ENCODE measurements at regions not wholly inside any gene's neighbourhood (a gene's known extent, or its start where the extent isn't known, plus 50 kb on each side); places are given as distances from the start of the nearest gene placed in this dataset.

- TF ChIP-seq CTCF (conservative IDR thresholded peaks at IDR 0.05 in 1 of 2, IDR thresholded peaks at IDR 0.05 in 1 of 2; ENCODE audit: low read depth in 1 of 2, low read length in 2 of 2) (no peak), EZH2 (IDR thresholded peaks at IDR 0.05; ENCODE audit: low read length, missing control alignments) (no peak)
Observed at GRCh38 chr13:54206626-54207025, 1178.0 kb downstream of the OLFM4 start.
